Prostate gland (tissue), 2 donors: ENCODE measurements at regions not wholly inside any gene's neighbourhood (a gene's known extent, or its start where the extent isn't known, plus 50 kb on each side); places are given as distances from the start of the nearest gene placed in this dataset.

ENCODE experiments used
- DNase-seq: peaks from one replicate; pipeline ENCODE4 v3.0.0-alpha.2; 2019; ENCODE audit warnings: low spot score
- H3K27ac ChIP-seq, 2 donors: fragments of 200-600 bp; sonication (generic); 2 replicates each; pipeline ENCODE4 v1.5.1; 2017 to 2019
- H3K27me3 ChIP-seq: fragments of 200-600 bp; sonication (generic); replicated peaks from 2 replicates; pipeline ENCODE4 v1.5.1; 2019; ENCODE audit not compliant: insufficient read depth
- H3K36me3 ChIP-seq, 2 donors: fragments of 200-600 bp; sonication (generic); 1 replicate in 1 of 2; 2 replicates in 1 of 2; pipeline versions ENCODE4 v1.5.1 to v1.8.1; 2017 to 2019
- H3K4me1 ChIP-seq: fragments of 200-600 bp; sonication (generic); replicated peaks from 2 replicates; pipeline ENCODE4 v1.5.1; 2019
- H3K4me3 ChIP-seq, 2 donors: fragments of 200-600 bp; sonication (generic); 2 replicates each; pipeline ENCODE4 v1.5.1; 2017 to 2019
- H3K9me3 ChIP-seq: fragments of 200-600 bp; sonication (generic); 2 replicates; pipeline ENCODE4 v1.5.1; 2017
- CTCF ChIP-seq, 4 experiments: fragments of 200-600 bp in 2 of 4; fragments of 450-650 bp in 2 of 4; sonication (generic) in 2 of 4; IDR thresholded peaks; 1 replicate in 3 of 4; 2 replicates in 1 of 4; pipeline ENCODE4 v1.5.1; 2016 to 2019; ENCODE audit warnings: antibody characterized with exemption in 4 of 4, mild to moderate bottlenecking in 2 of 4, moderate library complexity in 2 of 4
- POLR2A ChIP-seq: fragments of 450-650 bp; IDR thresholded peaks from one replicate; pipeline ENCODE4 v1.6.1; 2016; ENCODE audit warnings: antibody characterized with exemption, mild to moderate bottlenecking
- POLR2AphosphoS5 ChIP-seq: sonication (generic); formaldehyde crosslinking; IDR thresholded peaks from one replicate; pipeline ENCODE4 v1.6.1; 2017; ENCODE audit warnings: antibody characterized with exemption
- WGBS: methylation state at CpG from one replicate; pipeline ENCODE4 v1.1.5; 2018; 5-methylcytosine and 5-hydroxymethylcytosine counted together
- intact Hi-C: fragments of 100-400 bp; cut with DNase I; formaldehyde crosslinking; loops from one replicate; pipeline ENCODE4 v1.14.2; 2022

- 77% methylated on average over 7 of the region's 7 CpGs for WGBS
These were observed 1133.5 kb downstream of the FAT4 start for GRCh38 chr4:126448086-126448845.

GRCh38 chr4:126451237-126451873 lies 1136.6 kb downstream of the FAT4 start:
- Histone ChIP-seq H3K4me1 (no peaks in the 10 kb centered on the region), H3K27ac (no peak overlapping the region), H3K9me3 (no peaks in the 10 kb centered on the region), H3K36me3 (no peaks in the 10 kb centered on the region), H3K27me3 (no peaks in the 10 kb centered on the region), H3K4me3 (no peak overlapping the region)
- intact Hi-C loops, result no loop called here
- 52% methylated on average over 2 of the region's 2 CpGs for WGBS
- no peak for TF ChIP-seq CTCF (IDR thresholded peaks at IDR 0.05)
- TF ChIP-seq POLR2AphosphoS5, result no peak
- TF ChIP-seq POLR2A, result no peak
- DNase-seq, result no peak

More at GRCh38 chr4:126448086-126448845, 1133.5 kb downstream of the FAT4 start:
- Histone ChIP-seq H3K4me3 (no peak overlapping the region), H3K4me1 (no peaks in the 10 kb centered on the region), H3K27me3 (no peaks in the 10 kb centered on the region), H3K9me3 (no peaks in the 10 kb centered on the region), H3K36me3 (no peaks in the 10 kb centered on the region), H3K27ac (no peak overlapping the region)
- no peak for TF ChIP-seq CTCF (IDR thresholded peaks at IDR 0.05)
- TF ChIP-seq POLR2AphosphoS5, result no peak
- no peak for TF ChIP-seq POLR2A
- intact Hi-C loops, result no loop called here
- no peak for DNase-seq

GRCh38 chr4:126455865-126456264 lies 1141.1 kb downstream of the FAT4 start:
- intact Hi-C loops, result no loop called here
- H3K9me3 ChIP-seq, result no peaks in the 10 kb centered on the region
- no peak overlapping the region for H3K4me3 ChIP-seq
- no peak for DNase-seq
- TF ChIP-seq CTCF (IDR thresholded peaks at IDR 0.05) (no peak), POLR2A (no peak), POLR2AphosphoS5 (no peak)
- WGBS, result 92% methylated on average over 4 of the region's 4 CpGs
- H3K27me3 ChIP-seq, result no peaks in the 10 kb centered on the region
- no peak overlapping the region for H3K27ac ChIP-seq
- H3K4me1 ChIP-seq, result no peaks in the 10 kb centered on the region
- no peaks in the 10 kb centered on the region for H3K36me3 ChIP-seq

DNA sequence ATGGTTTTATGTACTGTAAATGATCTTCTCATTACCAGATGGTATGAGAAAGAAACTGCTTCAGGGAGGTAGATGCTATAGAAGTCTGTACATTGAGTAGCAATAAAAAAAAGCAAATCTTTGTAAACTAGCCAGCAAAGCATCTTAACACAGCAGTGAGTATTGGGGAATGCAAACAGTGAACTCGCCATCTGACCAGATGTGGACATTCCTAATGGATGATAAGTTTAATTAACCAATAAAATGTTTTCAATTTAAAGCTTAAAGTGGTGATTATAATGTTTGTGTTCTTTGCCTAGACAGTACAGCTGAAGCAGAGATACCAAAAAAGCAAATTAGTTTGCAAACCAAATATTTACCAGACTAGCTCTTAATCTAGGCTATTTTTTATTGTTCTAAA lies 1144.2 kb downstream of the FAT4 start:
- no peak for TF ChIP-seq CTCF (IDR thresholded peaks at IDR 0.05)
- TF ChIP-seq POLR2A, result no peak
- Histone ChIP-seq H3K4me3 (no peak overlapping the region), H3K9me3 (no peaks in the 10 kb centered on the region), H3K27ac (no peak overlapping the region), H3K36me3 (no peaks in the 10 kb centered on the region), H3K27me3 (no peaks in the 10 kb centered on the region), H3K4me1 (no peaks in the 10 kb centered on the region)
- WGBS, result 36% methylated on average over 1 of the region's 1 CpG
- DNase-seq, result no peak
- intact Hi-C loops, result no loop called here

DNA sequence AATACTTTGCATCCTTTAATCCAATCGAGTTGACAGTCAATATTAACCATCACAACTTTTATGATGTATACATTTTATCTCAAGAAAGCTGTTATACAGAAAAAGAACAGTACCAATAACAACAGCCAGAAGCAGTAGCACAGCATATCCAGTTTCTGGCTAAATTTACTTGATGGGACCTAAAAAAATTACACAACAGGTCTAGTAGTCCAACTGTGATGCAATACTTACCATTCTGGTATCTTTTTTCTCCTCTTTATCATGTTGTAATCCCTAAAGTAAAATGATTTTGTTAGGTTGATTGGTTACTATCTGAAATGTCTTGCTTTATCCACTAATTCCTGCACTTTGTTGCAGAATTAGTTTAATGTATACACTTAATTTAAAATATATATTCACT lies 1150.6 kb downstream of the FAT4 start:
- TF ChIP-seq CTCF (IDR thresholded peaks at IDR 0.05) (no peak), POLR2A (no peak)
- Histone ChIP-seq H3K4me1 (no peaks in the 10 kb centered on the region), H3K36me3 (no peaks in the 10 kb centered on the region), H3K9me3 (no peaks in the 10 kb centered on the region), H3K27ac (no peak overlapping the region), H3K27me3 (no peaks in the 10 kb centered on the region), H3K4me3 (no peak overlapping the region)
- intact Hi-C loops, result no loop called here
- 79% methylated on average over 1 of the region's 1 CpG for WGBS
- DNase-seq, result no peak
